GM23338 (cell line): ENCODE measurements at regions not wholly inside any gene's neighbourhood (a gene's known extent, or its start where the extent isn't known, plus 50 kb on each side); places are given as distances from the start of the nearest gene placed in this dataset.

Source experiments
- ATAC-seq: fragments of 200-7000 bp; cut with Tn5 transposase; 3 replicates; pipeline ENCODE4 v1.9.1; 2020
- DNase-seq: peaks from one replicate; pipeline ENCODE4 v3.0.0-alpha.2; 2015; ENCODE audit warnings: low spot score
- H2AFZ ChIP-seq: fragments of 200-600 bp; sonication (generic); 2 replicates; pipeline ENCODE4 v1.8.0; 2016; ENCODE audit warnings: antibody characterized with exemption, mild to moderate bottlenecking, moderate library complexity
- H3F3A ChIP-seq: fragments of 200-600 bp; sonication (generic); replicated peaks from 2 replicates; pipeline ENCODE4 v1.8.0; 2017; ENCODE audit warnings: antibody characterized with exemption, mixed run types, low read depth
- H3K27ac ChIP-seq: fragments of 200-600 bp; sonication (generic); 2 replicates; pipeline ENCODE4 v1.6.1; 2016; ENCODE audit warnings: low read depth
- H3K27me3 ChIP-seq: fragments of 200-600 bp; sonication (generic); 2 replicates; pipeline ENCODE4 v1.8.0; 2016; ENCODE audit warnings: mild to moderate bottlenecking, mixed run types, moderate library complexity; ENCODE audit not compliant: insufficient read depth
- H3K36me3 ChIP-seq: fragments of 200-600 bp; sonication (generic); 2 replicates; pipeline ENCODE4 v1.8.0; 2016; ENCODE audit warnings: mild to moderate bottlenecking; ENCODE audit not compliant: insufficient read depth
- H3K4me1 ChIP-seq: fragments of 200-600 bp; sonication (generic); 2 replicates; pipeline ENCODE4 v1.8.0; 2016; ENCODE audit warnings: mild to moderate bottlenecking, moderate library complexity; ENCODE audit not compliant: insufficient read depth
- H3K4me2 ChIP-seq: fragments of 200-600 bp; sonication (generic); 2 replicates; pipeline ENCODE4 v1.7.1; 2017; ENCODE audit warnings: mixed run types
- H3K4me3 ChIP-seq: fragments of 200-600 bp; sonication (generic); 2 replicates; pipeline ENCODE4 v1.6.1; 2016; ENCODE audit warnings: mixed run types
- H3K79me2 ChIP-seq: fragments of 200-600 bp; sonication (generic); replicated peaks from 2 replicates; pipeline ENCODE4 v1.8.0; 2017; ENCODE audit warnings: mild to moderate bottlenecking; ENCODE audit not compliant: insufficient read depth
- H3K9me2 ChIP-seq: fragments of 200-600 bp; sonication (generic); 2 replicates; pipeline ENCODE4 v1.8.0; 2017; ENCODE audit not compliant: insufficient read depth
- H4K20me1 ChIP-seq: fragments of 200-600 bp; sonication (generic); replicated peaks from 2 replicates; pipeline ENCODE4 v1.8.0; 2017; ENCODE audit warnings: mild to moderate bottlenecking; ENCODE audit not compliant: insufficient read depth
- H3K27ac Mint-ChIP-seq: 2 replicates; pipeline ENCODE4 v1.8.0; 2020; ENCODE audit warnings: inconsistent platforms, mild to moderate bottlenecking, moderate library complexity, mixed read lengths
- H3K27me3 Mint-ChIP-seq: 3 replicates; pipeline ENCODE4 v1.8.0; 2022; ENCODE audit warnings: low read depth, mild to moderate bottlenecking, moderate library complexity, mixed read lengths, inconsistent platforms; ENCODE audit not compliant: insufficient read depth, poor library complexity
- H3K36me3 Mint-ChIP-seq: 3 replicates; pipeline ENCODE4 v1.8.0; 2021; ENCODE audit warnings: low read depth, mild to moderate bottlenecking, inconsistent platforms, moderate library complexity, mixed read lengths
- H3K4me1 Mint-ChIP-seq: 3 replicates; pipeline ENCODE4 v1.8.0; 2020; ENCODE audit warnings: mild to moderate bottlenecking, inconsistent platforms, mixed read lengths
- H3K4me3 Mint-ChIP-seq: 3 replicates; pipeline ENCODE4 v1.8.0; 2021; ENCODE audit warnings: moderate library complexity, mild to moderate bottlenecking, inconsistent platforms, mixed read lengths
- H3K9me3 Mint-ChIP-seq: 3 replicates; pipeline ENCODE4 v1.8.0; 2020; ENCODE audit warnings: moderate library complexity, mild to moderate bottlenecking, inconsistent platforms, mixed read lengths
- ETS1 ChIP-seq: IDR thresholded peaks from 2 replicates; pipeline ENCODE4 v1.6.1; 2016; ENCODE audit warnings: antibody characterized with exemption
- EZH2phosphoT487 ChIP-seq: fragments of 200-600 bp; sonication (generic); IDR thresholded peaks from one replicate; pipeline ENCODE4 v1.8.1; 2018; ENCODE audit warnings: antibody characterized with exemption; ENCODE audit not compliant: unreplicated experiment
- JUNB ChIP-seq: IDR thresholded peaks from one replicate; pipeline ENCODE4 v1.6.1; 2016; ENCODE audit warnings: antibody characterized with exemption; ENCODE audit not compliant: unreplicated experiment
- NANOG ChIP-seq: IDR thresholded peaks from 2 replicates; pipeline ENCODE4 v1.6.1; 2016; ENCODE audit warnings: antibody characterized with exemption, borderline replicate concordance
- REST ChIP-seq: IDR thresholded peaks from one replicate; pipeline ENCODE4 v1.6.1; 2018; ENCODE audit warnings: antibody characterized with exemption; ENCODE audit not compliant: unreplicated experiment
- ZNF462 ChIP-seq: fragments of 250-450 bp; sonication (Bioruptor Pico); IDR thresholded peaks from 2 replicates; pipeline ENCODE4 v1.5.0; 2020; ENCODE audit warnings: mild to moderate bottlenecking, moderate library complexity

GRCh38 chr10:80784695-80785094 lies 247.0 kb downstream of the SH2D4B start (continued):
- TF ChIP-seq ZNF462 (CRISPR knock-in tag) (no peak), ETS1 (no peak)

GRCh38 chr10:80786322-80786721 lies 248.6 kb downstream of the SH2D4B start:
- ATAC-seq: no peak
- H3K9me3 Mint-ChIP-seq: no peaks in the 10 kb centered on the region
- TF ChIP-seq REST: no peak
- no peak for TF ChIP-seq NANOG
- no peak for TF ChIP-seq EZH2phosphoT487
- no peak for TF ChIP-seq JUNB
- Histone ChIP-seq H3K4me2 (no peak overlapping the region), H3K27ac (no peak overlapping the region), H3K79me2 (no peaks in the 10 kb centered on the region), H3K4me3 (no peak overlapping the region), H3K4me1 (no peaks in the 10 kb centered on the region), H3K36me3 (no peaks in the 10 kb centered on the region), H2AFZ (no peak overlapping the region), H3F3A (no peaks in the 10 kb centered on the region), H4K20me1 (no peaks in the 10 kb centered on the region), H3K9me2 (no peaks in the 10 kb centered on the region), H3K27me3 (no peaks in the 10 kb centered on the region)
- H3K27me3 Mint-ChIP-seq: no peaks in the 10 kb centered on the region
- H3K27ac Mint-ChIP-seq: no peak overlapping the region
- no peaks in the 10 kb centered on the region for H3K36me3 Mint-ChIP-seq
- H3K4me3 Mint-ChIP-seq: no peak overlapping the region
- DNase-seq: no peak
- H3K4me1 Mint-ChIP-seq: no peaks in the 10 kb centered on the region
